ENCODE measurements at regions not wholly inside any gene's neighbourhood (a gene's known extent, or its start where the extent isn't known, plus 50 kb on each side); places are given as distances from the start of the nearest gene placed in this dataset.

- ChIA-PET POLR2A (ENCODE audit: partially characterized antibody) (no interaction called here), CTCF (ENCODE audit: partially characterized antibody) (interaction anchor here (1.2 kb wide), 1 partner anchor 20 kb away, joined by 4 read pairs; no protein-coding TSS in a partner anchor)
- Histone ChIP-seq H3K36me3 (ENCODE audit: control insufficient read depth in 2 of 4, insufficient read depth in 4 of 4, low read length in 3 of 4) (no peaks in the 10 kb centered on the region), H3K23ac (ENCODE audit: insufficient read length) (no peak overlapping the region), H3K27ac (ENCODE audit: low read depth, low read length) (no peak overlapping the region), H3K4me1 (replicated peaks in 1 of 4; ENCODE audit: control insufficient read depth in 3 of 4, insufficient read depth in 4 of 4, low read length in 3 of 4) (no peaks in the 10 kb centered on the region), H3K56ac (replicated peaks; ENCODE audit: insufficient read length, low read depth, low read length) (no peak overlapping the region), H4K5ac (ENCODE audit: insufficient read length, low read depth, low read length) (no peak overlapping the region), H3K79me2 (ENCODE audit: control insufficient read depth in 1 of 2, insufficient read depth in 2 of 2, low read length in 2 of 2) (no peaks in the 10 kb centered on the region), H3K79me1 (ENCODE audit: low read depth, low read length) (no peaks in the 10 kb centered on the region), H3K23me2 (ENCODE audit: low read depth, low read length) (no peaks in the 10 kb centered on the region), H2AFZ (ENCODE audit: low read length) (no peak overlapping the region), H3K9ac (replicated peaks in 1 of 4; ENCODE audit: extremely low read depth in 1 of 4, low read depth in 3 of 4, low read length in 3 of 4) (no peak overlapping the region), H3K4ac (replicated peaks; ENCODE audit: insufficient read length, low read depth, low read length) (no peak overlapping the region), H2BK5ac (ENCODE audit: low read depth, low read length) (no peak overlapping the region), H4K20me1 (replicated peaks in 1 of 2; ENCODE audit: control insufficient read depth in 1 of 2, insufficient read depth in 2 of 2, low read length in 2 of 2) (no peaks in the 10 kb centered on the region), H2AK5ac (ENCODE audit: low read depth, low read length) (no peak overlapping the region), H3K14ac (ENCODE audit: insufficient read length) (no peak overlapping the region), H3K27me3 (replicated peaks in 1 of 4; ENCODE audit: control insufficient read depth in 3 of 4, extremely low read depth in 1 of 4, insufficient read depth in 3 of 4, low read length in 3 of 4) (no peaks in the 10 kb centered on the region; a peak in 2 of 7 replicates), H2BK120ac (replicated peaks; ENCODE audit: low read depth, low read length) (no peak overlapping the region), H3K4me2 (ENCODE audit: insufficient read depth in 1 of 2, low read depth in 2 of 2, low read length in 2 of 2) (no peak overlapping the region), H3K9me3 (ENCODE audit: insufficient read depth in 2 of 2, low read depth in 1 of 2, low read length in 1 of 2) (no peaks in the 10 kb centered on the region), H3K18ac (ENCODE audit: extremely low read depth, low read length) (no peak overlapping the region), H4K91ac (replicated peaks; ENCODE audit: insufficient read length, low read length) (no peak overlapping the region), H2BK15ac (ENCODE audit: low read length) (no peak overlapping the region), H4K8ac (ENCODE audit: extremely low read depth, insufficient read depth, low read length) (no peak overlapping the region), H2BK20ac (ENCODE audit: low read length) (no peak overlapping the region), H2BK12ac (ENCODE audit: low read depth, low read length) (no peak overlapping the region), H3K4me3 (ENCODE audit: extremely low read depth in 1 of 4, insufficient read depth in 2 of 4, low read depth in 3 of 4, low read length in 4 of 4) (no peak overlapping the region)
- TF ChIP-seq SIN3A (conservative IDR thresholded peaks at IDR 0.05 in 1 of 2, IDR thresholded peaks at IDR 0.05 in 1 of 2; ENCODE audit: low read depth in 1 of 2, low read length in 2 of 2) (no peak), KDM1A (IDR thresholded peaks at IDR 0.05; ENCODE audit: borderline replicate concordance, low read length) (no peak), USF2 (IDR thresholded peaks at IDR 0.05; ENCODE audit: low read length) (no peak), RXRA (IDR thresholded peaks at IDR 0.05; ENCODE audit: insufficient read depth, low read depth, low read length) (no peak), EZH2 (IDR thresholded peaks at IDR 0.05; ENCODE audit: low read depth, low read length, severe bottlenecking) (no peak), RAD21 (IDR thresholded peaks at IDR 0.05 in 1 of 2, conservative IDR thresholded peaks at IDR 0.05 in 1 of 2; ENCODE audit: low read depth in 2 of 2, low read length in 2 of 2) (no peak), RBBP5 (IDR thresholded peaks at IDR 0.05; ENCODE audit: borderline replicate concordance, low read depth, low read length) (no peak), SP4 (IDR thresholded peaks at IDR 0.05; ENCODE audit: low read length) (no peak), SIRT6 (IDR thresholded peaks at IDR 0.05; ENCODE audit: low read length) (no peak)
- WGBS, 2 experiments (ENCODE audit: extremely low coverage in 1 of 2, insufficient coverage in 1 of 2, insufficient read length in 1 of 2, insufficient replicate concordance in 2 of 2, low coverage in 1 of 2, low lambda C conversion rate in 2 of 2, missing lambda C conversion rate in 1 of 2), result 84% methylated on average over 4 of the region's 4 CpGs; no CpG with 5 or more reads in 1 of the 2 experiments
- FAIRE-seq (no peak), DNase-seq (ENCODE audit: low read depth in 1 of 2, low spot score in 2 of 2) (no peak)
These were observed 391.4 kb downstream of the TNS3 start for GRCh38 chr7:47190462-47190861.

All from H1 (cell line).